ENCODE measurements at regions not wholly inside any gene's neighbourhood (a gene's known extent, or its start where the extent isn't known, plus 50 kb on each side); places are given as distances from the start of the nearest gene placed in this dataset.

DNA sequence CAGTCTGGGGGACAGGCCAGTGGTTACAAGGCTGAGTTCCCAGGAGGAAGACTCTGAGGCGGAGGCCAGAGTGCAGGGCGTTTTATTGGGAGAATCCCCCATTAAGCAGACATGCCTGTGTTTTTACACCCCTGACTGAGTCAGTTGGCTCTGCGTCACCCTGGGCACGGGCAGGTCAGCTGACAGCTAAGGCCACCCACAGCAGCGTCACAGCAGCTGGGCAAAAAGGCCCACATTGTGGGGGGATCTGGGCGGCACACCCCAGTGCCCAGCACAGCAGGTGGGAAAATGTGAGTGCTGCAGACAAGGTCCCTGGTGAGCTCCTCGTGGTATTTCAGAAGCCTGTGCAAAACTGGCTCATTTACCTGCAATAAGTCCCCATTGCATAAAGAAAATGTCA is 184.7 kb downstream of the AACS start:
- Histone ChIP-seq H2BK120ac (ENCODE audit: low read depth, low read length, poor library complexity, severe bottlenecking) (no peak overlapping the region), H3K9ac (ENCODE audit: extremely low read depth, insufficient read length, low read length) (no peak overlapping the region), H3K9me3 (ENCODE audit: control insufficient read depth, low read depth, low read length) (no peaks in the 10 kb centered on the region), H3K4me2 (ENCODE audit: insufficient read depth, insufficient read length, low read length) (no peak overlapping the region), H4K20me1 (ENCODE audit: control insufficient read depth, insufficient read depth, insufficient read length) (no peaks in the 10 kb centered on the region), H3K4ac (ENCODE audit: low read depth, low read length) (no peak overlapping the region), H3K23me2 (ENCODE audit: insufficient read length, low read depth, low read length, poor library complexity, severe bottlenecking) (no peaks in the 10 kb centered on the region), H2BK15ac (ENCODE audit: low read depth, low read length) (no peak overlapping the region), H3K79me1 (ENCODE audit: insufficient read depth, low read depth, low read length, poor library complexity, severe bottlenecking) (no peaks in the 10 kb centered on the region), H2BK5ac (ENCODE audit: insufficient read length, low read length) (no peak overlapping the region), H3T11ph (ENCODE audit: low read length) (no peak overlapping the region), H3K23ac (ENCODE audit: insufficient read length, low read depth, low read length) (no peak overlapping the region), H2BK20ac (ENCODE audit: low read depth, low read length, poor library complexity, severe bottlenecking) (no peak overlapping the region), H2AK5ac (ENCODE audit: insufficient read length, low read length) (no peak overlapping the region), H3K27me3 (ENCODE audit: insufficient read depth, low read length) (no peaks in the 10 kb centered on the region), H3K79me2 (ENCODE audit: insufficient read depth, low read length) (peaks cover 1% of the 10 kb centered on the region; the same call in 1 of the 2 replicates), H4K5ac (ENCODE audit: insufficient read length, low read depth, low read length) (no peak overlapping the region), H3K4me1 (ENCODE audit: insufficient read depth, low read length) (peaks cover 1% of the 10 kb centered on the region; the same call in 1 of the 2 replicates), H3K14ac (ENCODE audit: insufficient read depth, low read length) (no peak overlapping the region), H3K56ac (ENCODE audit: insufficient read length, low read depth, low read length) (no peak overlapping the region), H2AFZ (ENCODE audit: low read length) (no peak overlapping the region), H3K27ac (ENCODE audit: insufficient read length, low read depth, low read length) (no peak overlapping the region), H2BK12ac (ENCODE audit: insufficient read length, low read depth, low read length) (no peak overlapping the region), H3K18ac (ENCODE audit: insufficient read length, low read depth, low read length) (no peak overlapping the region), H4K91ac (ENCODE audit: insufficient read length, low read depth, low read length) (no peak overlapping the region), H4K8ac (replicated peaks; ENCODE audit: insufficient read length, low read depth, low read length) (no peak overlapping the region)
- Mint-ChIP-seq H3K36me3 (ENCODE audit: insufficient read depth in 1 of 3, low read depth in 3 of 3) (peaks cover 0 to 17% (median 0%) of the 10 kb centered on the region in 3 experiments; a peak in 3 of 7 replicates), H3K4me3 (no peak overlapping the region), H3K27ac (no peak overlapping the region), H3K4me1 (peaks cover 12 to 16% of the 10 kb centered on the region in 2 experiments), H3K27me3 (ENCODE audit: low read depth) (peaks cover 3% of the 10 kb centered on the region), H3K9me3 (no peaks in the 10 kb centered on the region)
- WGBS (ENCODE audit: extremely low coverage, insufficient read length, low lambda C conversion rate) = no CpG with 5 or more reads among the region's 7 CpGs
- TF ChIP-seq CTCF (conservative IDR thresholded peaks at IDR 0.05) = no peak
- no peak for DNase-seq

Data from H9 (cell line).